HG03060 (cell line): ENCODE measurements at regions not wholly inside any gene's neighbourhood (a gene's known extent, or its start where the extent isn't known, plus 50 kb on each side); places are given as distances from the start of the nearest gene placed in this dataset.
"Not testable (repeated sequence)": the region's sequence is repeated elsewhere in the genome, so short reads cannot be mapped to it uniquely, and the experiment has no call there.

Source experiments
- ATAC-seq: cut with Tn5 transposase; IDR thresholded peaks from one replicate; pipeline ENCODE4 v1.9.1; 2021; ENCODE audit warnings: low read depth, moderate number of reproducible peaks; ENCODE audit not compliant: unreplicated experiment

DNA sequence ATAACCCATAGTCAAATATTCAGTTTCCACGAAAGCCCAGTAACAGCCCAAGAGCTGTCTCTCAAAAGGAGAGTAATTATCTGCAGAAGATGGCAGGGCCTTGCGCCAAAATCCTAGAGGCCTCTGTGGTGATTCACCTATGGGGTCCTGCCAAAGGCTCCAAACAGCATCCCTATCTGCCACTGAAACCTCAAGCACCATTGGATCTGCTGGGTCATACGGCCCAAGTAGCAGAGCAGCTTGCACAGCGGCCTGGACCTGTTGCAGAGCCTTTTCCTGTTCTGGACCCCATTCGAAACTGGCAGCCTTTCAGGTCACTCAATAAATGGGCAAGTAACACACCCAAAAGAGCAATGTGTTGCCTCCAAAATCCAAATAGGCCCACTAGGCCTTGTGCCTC is 183.2 kb upstream of the IPO5 start:
- not testable (repeated sequence) for ATAC-seq

DNA sequence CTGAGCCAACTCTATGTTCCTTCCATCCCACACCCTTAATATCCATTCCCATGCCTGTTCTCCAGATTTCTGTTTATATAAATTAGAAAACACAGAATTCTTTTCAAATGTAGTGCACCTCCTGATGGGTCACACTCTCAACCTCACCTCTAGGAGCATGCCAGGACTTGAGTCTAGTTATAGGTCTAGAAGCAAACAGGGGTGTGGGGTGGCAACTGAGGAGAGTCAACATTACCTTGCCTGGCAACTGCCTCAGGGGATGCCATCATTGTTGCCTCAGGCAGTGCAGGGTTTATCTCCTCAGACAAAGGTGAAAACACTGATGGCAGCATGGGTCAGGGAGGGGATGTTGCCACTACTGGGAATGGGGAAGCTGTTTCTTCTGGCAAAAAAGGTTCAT is 181.0 kb upstream of the IPO5 start:
- ATAC-seq = not testable (repeated sequence)

DNA sequence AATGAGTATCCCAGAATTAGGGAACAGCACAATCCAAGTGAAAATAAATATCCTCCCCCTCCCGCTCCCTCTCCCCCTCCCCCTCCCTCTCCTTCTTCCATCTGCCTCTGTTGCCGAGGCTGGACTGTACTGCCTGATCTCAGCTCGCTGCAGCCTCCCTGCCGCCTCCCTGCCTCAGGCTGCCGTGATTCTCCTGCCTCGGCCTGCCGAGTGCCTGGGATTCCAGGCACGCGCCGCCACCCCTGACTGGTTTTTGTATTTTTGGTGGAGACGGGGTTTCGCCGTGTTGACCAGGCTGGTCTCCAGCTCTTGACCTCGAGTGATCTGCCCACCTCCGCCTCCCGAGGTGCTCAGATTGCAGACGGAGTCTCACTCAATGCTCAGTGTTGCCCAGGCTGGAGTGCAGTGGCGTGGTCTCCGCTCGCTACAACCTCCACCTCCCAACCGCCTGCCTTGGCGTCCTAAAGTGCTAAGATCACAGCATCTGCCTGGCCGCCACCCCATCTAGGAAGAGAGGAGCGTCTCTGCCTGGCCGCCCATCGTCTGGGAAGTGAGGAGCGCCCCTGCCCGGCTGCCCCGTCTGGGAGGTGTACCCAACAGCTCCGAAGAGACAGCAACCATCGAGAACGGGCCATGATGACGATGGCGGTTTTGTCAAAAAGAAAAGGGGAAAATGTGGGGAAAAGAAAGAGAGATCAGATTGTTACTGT is 178.9 kb upstream of the IPO5 start:
- not testable (repeated sequence) for ATAC-seq

DNA sequence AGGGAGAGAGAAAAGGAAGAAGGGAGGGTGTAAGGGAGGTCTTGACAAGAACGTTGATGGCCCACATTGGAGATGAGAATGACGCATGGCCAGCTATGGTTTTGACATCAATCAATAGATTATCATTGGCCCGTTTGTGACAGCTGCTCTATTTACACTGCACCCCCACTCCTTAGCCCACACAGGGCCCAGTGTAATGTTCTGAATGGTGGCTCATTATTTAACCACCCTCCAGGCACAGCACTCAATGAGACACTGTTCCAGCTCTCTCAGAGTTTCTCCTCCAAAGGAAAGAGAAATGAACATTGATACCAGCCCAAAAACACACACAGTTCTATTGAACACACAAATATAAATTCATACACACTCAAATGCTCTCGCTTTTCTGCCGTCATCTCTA is 173.0 kb upstream of the IPO5 start:
- ATAC-seq = no peak

DNA sequence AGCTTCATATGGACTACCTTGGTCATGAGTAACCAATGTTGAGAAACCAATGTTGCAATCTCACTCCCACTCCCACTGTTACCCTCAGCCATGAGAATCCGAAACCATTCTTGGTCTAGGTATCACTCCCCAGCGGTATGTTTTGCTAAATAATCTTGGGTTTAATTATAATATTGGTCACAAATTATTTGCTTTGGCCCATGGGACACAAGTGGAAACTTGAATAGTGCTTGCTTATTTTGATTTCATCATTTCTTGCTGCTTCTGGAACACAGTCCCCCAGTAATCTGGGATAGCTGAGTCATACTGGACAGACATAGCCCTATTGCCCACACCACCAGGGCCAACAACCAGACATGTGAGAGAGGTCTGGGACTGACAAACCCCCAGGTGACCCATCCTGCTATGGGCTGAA is 171.6 kb upstream of the IPO5 start:
- no peak for ATAC-seq

DNA sequence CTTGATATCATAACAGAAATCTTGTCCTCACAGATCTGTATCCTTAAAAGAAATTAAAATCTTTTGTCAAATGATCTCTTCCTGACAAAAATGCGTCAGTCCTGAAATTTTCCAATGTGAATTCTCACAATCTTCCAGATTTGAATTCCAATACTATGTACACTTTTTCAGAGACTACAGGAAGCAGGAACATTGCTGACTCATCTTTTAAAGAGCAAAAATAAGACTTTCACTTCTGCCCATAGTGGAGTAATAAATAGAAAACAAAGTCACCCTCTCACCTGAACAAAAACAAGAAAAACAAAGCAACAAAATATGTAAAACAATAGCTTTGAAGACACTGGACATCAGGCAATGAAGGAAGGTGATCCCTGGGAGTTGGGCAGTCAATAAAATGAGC is 167.0 kb upstream of the IPO5 start:
- no peak for ATAC-seq

DNA sequence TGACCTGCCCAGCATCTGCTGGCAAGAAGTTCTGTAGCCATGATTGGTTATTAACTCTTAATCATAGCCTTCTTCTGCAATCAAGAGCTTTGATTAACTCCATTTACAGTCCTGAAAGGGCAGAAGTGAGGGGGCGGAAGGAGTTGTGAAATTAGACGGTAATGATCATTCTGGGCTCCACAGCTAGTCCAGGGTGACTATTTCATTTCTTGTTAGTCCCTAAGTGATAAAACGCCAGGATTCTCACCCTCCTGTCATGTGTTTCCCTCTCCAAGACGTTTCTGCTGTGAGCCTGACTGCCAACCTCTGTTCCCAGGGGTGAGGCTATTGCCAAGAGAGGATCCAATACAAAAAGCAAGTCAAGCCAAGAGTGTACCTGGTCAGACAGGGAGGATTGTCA is 155.9 kb upstream of the IPO5 start:
- ATAC-seq = no peak

DNA sequence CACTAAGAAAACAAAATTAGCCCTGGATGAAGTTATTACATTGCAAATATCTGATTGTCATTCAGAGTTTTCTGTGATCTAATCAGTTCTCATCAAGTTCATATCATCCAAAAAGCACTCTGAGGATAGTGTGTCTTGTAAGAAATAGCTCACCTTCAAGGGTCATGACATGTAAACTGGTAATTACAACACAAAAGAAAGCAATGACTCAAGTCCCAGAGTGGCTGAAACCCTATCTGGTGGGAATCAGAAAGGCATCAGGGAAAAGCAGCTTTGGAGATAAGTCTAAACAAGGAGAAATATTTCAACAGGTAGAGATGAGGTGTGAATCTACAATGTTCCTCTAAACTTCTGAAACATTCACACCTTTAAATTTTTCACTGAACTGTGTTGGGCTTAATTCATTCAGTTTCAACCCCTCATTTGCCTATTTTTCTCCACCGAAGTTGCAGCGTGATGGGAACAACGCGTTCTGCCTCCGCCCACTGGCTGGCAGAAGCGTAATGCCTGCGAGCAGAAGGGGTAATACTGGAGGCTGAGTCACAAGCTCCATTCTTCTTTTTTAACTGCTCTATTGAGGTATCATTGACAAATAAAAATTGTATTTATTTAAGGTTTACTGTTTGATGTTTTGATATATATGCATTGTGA is 155.2 kb upstream of the IPO5 start:
- no peak for ATAC-seq

DNA sequence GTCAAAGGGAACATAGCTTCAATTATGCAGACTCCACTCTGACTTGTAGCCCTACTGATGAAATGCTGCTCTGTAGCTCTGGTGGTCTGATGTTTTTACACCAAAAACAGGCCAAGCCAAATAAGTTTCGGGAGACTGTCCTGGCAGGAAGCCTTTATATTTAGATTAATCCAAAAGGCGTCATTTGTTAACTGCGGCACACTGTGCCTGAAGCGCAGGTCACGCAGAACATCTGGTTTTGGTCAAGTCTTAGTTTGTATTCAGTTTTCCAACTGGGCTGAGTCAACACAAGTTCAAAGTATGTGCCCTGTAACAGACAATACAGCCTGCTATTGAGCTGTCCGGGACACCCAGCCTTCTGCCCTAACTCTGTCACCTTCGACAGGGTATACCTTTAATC is 154.6 kb upstream of the IPO5 start:
- ATAC-seq = no peak

DNA sequence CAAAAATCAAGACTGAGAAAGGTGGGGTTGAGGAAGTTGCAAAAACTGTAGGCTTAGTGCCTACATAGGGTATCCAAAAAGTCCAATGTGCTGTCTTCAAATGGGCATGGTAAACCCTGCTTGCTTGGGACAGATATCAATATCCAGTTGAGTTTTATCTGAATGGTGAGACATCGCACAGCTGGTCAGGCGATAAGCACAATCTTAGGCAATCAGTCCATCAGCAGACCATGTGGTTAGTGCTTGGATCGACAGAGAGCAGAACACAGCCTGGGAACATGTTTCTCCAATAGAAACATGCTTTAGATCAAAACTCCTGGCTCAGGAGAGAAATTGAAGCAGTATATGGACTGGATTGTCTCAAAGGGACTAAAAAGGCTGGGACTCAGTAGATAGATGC is 151.3 kb upstream of the IPO5 start:
- ATAC-seq = no peak

DNA sequence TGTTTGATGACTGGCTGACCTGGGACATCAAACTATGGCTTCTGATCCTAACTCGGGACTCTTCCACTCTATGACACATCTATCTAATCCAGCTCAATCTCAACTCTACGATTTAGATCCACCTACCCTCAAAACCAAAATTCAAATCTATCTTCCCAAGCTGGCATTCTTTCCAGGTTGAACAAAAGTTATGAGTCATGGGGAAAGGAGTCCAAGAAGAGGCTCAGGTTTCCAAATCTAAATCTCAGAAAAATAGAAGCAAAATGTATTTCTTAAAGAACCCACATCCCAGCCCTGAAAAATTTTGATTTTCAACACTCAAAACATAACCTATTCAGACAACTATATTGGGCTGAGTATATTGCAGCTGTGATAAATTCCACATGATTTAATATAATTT is 143.9 kb upstream of the IPO5 start:
- no peak for ATAC-seq

DNA sequence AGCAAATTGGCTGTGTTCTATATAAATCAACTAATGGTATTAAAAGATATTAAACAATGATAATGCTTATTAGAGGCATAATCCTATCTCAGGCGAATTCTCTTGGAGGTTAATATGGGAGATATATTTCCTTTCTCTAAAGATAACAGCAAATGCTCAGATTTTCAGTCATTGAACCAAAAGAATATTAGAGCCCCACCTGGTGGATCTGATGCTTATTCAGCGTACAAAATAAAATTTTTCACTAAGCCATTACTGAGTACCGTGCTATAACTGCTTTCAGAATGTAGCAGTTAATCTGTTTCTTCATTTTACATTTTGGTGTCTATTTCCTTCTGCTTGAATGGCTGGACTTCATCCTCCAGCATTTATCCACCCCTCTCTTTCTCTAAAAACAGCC is 143.3 kb upstream of the IPO5 start:
- ATAC-seq = no peak

DNA sequence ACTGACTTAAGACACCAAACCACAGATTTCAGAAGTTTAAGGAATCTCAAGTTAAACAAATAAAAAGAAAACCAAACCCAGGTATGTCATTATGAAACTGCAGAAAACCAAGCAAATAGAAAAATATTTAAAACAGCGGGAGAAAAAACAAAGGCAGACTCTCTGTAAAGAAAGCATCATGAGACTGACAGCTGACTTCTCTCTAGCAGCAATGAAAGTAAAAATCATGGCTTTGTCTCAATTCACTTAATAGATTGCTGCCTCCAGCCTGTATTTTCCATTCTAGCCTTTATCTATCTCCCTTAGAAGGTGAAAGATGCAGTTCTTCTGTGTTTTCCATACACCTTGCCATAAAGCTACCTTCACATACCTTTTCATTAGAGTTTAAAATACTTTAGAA is 131.1 kb upstream of the IPO5 start:
- ATAC-seq = no peak

DNA sequence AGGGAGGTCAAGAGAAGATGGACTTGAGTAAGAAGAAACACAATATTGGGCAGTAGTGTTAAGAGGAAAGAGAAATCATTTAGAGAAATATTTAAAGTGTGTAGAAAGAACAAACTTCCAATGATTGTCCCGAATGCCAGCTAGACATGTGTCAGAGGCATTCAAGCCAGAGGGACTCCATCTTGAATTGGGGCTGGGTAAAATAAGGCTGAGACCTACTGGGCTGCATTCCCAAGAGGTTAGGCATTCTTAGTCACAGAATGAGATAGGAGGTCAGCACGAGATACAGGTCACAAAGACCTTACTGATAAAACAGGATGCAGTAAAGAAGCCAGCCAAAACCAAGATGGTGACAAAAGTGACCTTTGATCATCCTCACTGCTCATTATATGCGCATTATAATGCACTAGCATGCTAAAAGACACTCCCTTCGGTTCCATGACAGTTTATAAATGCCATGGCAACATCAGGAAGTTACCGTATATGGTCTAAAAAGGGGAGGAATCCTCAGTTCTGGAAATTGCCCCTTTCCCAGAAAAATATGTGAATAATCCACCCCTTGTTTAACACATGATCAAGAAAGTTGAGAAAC is 127.0 kb upstream of the IPO5 start:
- no peak for ATAC-seq

DNA sequence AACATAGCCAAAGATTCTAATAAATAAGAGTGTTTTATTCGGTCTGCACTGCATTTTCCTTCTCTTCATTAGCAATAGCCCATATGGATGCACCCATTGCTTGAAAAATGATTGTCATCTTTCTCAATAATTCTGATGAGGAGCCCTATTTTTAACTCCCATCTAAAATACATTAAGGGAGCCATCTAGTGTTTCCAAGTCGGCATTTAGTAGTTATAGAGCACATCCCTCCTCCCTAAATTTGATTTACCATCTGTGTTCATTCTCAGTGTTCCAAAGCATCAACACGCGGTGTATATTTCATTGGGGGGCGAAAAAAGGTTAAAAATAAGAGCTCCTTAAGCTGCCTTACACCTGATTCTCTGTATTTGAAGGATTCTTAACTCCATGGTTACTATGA is 119.2 kb upstream of the IPO5 start:
- no peak for ATAC-seq

DNA sequence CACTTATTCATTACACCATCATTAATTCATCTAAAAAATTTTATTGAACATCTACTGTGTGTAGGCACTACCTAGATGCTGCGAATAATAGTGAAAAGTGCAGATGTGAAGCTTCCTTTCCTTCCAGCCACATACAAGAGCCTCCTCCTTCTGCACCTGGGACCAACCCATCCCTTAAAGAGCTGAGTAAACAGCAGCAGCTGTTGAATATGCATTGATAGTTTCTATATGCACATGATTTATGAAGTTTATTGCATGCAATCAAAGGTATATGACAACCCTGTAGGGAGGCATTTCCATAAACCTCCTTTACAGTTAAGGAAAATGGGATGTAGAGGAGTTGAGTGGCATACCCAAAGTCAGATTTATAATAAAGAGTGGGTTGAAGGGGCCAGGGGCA is 110.3 kb upstream of the IPO5 start:
- no peak for ATAC-seq

DNA sequence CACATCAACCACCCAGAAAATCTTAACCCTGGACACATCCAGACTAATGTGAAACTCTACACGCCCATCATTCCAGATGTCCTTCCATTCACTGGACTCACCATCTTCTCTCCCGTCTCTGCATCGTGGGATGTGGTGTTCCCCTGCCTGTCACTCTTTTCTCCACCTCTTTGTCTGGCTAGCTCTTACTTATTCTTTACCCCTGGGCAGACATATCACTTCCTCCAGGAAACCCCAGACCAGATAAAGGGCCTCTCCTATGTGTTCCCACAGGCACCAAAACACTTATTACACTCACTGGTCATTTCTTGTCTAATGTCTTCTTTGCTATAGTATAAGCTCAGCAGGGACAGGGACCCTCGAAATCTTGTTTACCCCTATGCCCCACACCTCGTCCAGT is 109.3 kb upstream of the IPO5 start:
- ATAC-seq = no peak

DNA sequence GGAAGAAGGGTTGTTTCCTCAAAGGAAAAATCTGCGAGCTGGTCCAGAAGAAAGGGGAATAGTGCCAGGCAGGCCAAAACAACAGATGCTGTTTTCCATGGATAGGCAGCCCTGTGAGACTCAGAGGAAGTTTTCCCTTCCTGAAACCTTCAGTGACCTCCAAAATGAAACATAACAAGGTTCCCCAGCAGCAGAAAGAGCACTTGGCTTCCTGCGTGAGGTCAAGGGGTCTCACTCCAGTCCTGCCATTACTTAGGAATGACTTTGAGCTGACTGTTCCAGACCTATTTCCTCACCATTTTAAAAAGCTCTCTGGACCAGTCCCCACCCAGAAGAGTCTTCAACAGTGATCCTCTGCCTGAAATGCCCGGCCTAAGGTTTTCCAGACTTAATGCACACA is 104.6 kb upstream of the IPO5 start:
- ATAC-seq = no peak

DNA sequence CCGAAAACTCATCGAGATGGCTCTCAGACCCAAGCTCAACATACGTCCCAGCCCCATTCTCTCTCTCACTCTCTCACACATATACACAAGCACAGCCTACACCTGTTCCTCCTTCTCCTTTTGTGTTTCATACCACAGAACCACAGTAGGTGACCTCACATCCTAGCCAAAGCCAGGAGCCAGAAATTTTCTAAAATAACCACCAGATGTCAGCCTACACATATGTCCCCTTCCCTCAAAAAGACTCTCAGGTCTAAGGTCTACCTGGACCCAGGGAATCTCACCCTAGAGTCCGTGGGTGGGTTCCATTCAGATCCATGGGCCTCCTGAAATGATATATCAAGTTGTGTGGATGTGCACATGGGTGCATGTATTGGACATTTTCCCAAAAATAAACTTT is 104.2 kb upstream of the IPO5 start:
- ATAC-seq = peak; percentile 98

DNA sequence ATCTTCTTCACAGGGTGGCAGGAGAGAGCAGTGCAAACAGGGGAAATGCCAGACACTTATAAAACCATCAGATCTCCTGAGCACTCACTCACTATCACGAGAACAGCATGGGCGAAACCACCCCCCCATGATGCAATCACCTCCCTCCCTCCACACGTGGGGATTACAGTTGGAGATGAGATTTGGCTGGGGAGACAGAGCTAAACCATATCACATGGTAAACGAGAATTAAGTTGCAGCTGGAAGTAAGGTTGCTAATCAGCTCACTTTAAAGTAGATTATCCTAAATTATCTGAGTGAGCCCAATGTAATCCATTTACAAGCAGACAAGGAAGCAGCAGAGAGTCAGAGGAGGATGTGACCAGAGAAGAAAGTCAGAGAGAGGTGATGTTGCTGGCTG is 102.2 kb upstream of the IPO5 start:
- no peak for ATAC-seq

DNA sequence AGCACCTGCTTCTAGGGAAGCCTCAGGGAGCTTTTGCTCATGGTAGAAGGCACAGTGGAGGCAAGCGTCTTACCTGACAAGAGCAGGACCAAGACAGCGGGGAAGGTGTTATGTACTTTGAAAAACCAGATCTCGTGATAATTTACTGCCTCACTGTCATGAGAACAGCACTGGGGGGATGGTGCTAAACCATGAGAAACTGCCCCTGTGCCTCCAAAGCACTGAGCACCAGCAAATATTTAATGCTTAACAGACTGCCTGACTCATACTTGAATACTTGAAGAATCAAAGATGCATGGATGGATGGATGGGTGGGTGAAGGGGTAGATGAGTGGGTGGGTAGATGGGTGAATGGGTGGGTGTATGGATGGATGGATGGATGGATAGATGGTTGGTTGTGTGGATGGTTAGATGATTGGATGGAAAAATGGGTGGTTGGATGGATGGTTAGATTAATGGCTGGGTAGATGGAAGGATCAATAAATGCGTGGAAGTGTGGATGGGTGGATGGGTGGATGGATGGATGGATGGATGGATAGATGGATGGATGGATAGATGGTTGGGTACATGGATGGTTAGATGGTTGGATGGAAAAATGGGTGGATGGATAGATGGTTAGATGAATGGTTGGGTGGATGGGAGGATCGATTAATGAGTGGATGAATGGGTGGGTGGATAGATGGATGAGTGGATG is 101.1 kb upstream of the IPO5 start:
- ATAC-seq = no peak

DNA sequence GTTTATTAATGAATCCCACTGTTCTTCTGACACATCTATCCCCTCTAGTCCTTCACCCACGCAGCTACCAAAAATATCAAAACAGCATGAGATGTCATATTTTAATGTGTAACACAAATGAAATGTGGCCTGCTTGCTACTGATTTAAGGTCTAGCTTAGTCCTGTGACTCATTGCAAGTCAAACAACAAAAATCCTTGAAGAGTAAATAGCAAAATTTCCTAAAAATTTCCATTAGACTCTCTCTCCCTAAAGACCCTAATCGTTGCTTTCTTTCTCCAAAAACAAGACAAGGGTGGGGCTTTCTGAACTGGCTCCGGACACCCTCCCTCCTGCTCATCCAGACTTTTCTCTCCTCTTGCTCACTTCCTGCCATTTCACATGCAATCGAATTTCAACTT is 99.9 kb upstream of the IPO5 start:
- no peak for ATAC-seq
